CD1c-positive myeloid dendritic cell (primary cell): ENCODE measurements at regions not wholly inside any gene's neighbourhood (a gene's known extent, or its start where the extent isn't known, plus 50 kb on each side); places are given as distances from the start of the nearest gene placed in this dataset.

Experiments
- DNase-seq: peaks from one replicate; pipeline ENCODE4 v3.0.0-alpha.2; 2016; ENCODE audit errors: extremely low spot score

DNA sequence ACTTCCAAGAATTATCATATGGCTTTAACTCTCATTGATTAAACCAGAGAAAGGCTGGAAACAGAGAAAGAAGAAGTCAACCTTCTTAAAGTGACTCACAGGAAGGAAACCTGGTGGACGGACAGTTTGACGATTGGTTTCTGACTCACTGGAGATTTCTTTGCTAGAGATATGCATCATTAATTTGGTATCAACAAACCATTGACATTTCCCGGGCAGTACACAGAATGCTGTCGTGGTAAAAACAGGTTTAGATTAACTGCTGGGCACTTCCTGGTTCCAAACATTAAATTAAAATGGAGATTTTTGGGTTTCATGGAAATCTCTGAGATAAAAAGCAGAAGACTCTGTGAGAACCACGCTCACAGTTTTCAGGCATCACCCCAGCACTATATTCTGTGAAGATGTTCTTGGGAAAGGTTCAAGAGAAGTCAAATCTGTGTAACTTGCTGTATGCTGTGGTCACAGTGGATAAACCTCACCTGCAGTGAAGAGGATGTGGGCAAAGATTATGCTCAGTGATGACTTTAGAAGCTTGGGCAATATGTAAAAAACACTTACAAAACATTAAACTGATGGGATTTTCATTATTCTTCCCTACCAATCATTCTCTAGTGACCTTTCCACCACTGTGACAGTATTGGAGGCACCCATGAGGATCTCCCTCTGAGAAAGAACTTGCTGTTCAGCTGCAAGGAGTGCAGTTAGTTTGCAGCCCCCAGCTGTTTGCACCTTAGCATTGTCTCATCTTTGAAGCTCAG lies 61.1 kb upstream of the CD44 start:
- peak; percentile 88 for DNase-seq

DNA sequence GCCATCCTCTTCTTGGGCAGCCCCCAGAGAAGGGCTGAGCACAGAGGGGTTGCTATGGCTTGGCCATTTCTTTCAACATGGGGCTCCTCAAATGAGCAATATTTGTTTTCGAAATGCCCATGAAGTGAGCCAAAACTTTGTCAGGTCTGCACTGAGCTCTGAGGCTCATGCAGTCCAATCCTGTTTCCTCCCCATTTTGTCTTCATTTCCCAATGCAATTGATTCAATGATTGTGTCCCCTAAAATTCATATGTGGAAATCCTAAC lies 60.6 kb upstream of the CD44 start:
- no peak for DNase-seq

DNA sequence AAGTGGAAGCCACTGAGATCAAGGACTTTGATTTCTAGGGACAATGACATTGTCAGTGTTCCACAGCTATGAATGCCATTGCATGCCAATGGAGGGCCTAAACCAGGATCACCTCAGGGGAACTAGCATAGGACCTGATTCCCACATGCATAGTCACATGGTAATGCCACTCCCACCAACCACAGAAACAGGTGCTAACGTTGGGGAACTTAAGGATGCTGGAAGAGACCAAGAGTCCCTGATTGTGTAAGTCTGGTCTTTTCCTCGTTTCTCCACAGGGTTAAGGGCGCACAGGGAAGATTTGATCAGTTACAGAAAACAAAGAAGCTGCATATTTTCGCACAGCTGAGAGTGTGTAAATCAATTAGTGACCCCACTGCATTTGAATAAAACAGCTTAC lies 59.4 kb upstream of the CD44 start:
- no peak for DNase-seq

DNA sequence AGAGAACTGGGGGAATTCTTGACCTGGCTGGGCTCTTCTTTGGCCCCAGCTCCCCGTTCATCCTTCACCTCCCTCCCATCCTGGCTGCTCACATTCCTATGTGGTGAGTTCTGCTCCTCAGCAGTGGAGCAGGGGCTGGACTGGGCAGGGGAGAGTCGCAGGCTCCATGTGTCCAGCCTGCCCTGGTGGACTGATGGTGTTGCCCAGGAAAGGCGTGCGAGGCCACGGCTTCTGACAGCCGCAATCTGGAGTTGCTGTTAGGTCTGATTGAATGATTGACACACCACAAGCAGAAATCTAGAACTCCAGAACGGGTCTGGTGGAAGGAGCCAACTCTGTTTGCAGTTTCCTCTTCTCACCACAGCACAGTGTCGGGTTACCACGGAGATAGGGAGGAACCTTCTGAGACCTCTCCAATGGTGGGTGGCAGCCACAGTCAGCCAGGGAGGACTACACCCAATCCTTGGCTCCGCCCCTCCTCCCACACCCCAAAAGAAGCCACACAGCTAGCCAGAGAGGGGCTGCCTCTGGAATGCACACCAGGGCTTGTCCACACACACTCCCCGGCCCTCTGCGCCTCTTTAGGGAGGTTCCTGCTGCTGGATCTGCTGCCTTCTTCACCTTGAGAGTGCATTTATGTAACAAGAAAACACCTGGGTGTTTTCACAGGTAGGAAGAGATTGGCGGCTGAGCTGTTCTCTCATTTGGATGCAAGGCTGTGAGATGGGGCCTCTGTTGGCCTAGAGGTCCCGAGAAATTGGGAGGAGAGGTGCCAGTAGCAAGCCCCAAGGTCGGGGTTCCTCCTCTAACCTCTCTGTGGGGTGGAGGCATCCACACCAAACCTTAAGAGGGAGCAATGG lies 56.4 kb upstream of the CD44 start:
- peak; percentile 98 for DNase-seq

DNA sequence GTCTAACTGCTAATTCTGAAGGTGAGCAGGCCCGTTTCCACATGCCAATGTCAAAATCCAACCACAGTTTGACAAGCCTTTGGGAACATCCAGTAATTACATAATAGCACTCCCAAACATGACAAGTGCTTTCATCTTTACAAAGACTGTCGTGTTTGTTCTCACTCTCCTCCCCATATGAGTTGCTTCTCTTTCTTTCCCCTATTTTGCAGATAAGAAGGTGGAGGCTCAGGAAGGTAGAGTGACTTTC lies 55.9 kb upstream of the CD44 start:
- DNase-seq: no peak

DNA sequence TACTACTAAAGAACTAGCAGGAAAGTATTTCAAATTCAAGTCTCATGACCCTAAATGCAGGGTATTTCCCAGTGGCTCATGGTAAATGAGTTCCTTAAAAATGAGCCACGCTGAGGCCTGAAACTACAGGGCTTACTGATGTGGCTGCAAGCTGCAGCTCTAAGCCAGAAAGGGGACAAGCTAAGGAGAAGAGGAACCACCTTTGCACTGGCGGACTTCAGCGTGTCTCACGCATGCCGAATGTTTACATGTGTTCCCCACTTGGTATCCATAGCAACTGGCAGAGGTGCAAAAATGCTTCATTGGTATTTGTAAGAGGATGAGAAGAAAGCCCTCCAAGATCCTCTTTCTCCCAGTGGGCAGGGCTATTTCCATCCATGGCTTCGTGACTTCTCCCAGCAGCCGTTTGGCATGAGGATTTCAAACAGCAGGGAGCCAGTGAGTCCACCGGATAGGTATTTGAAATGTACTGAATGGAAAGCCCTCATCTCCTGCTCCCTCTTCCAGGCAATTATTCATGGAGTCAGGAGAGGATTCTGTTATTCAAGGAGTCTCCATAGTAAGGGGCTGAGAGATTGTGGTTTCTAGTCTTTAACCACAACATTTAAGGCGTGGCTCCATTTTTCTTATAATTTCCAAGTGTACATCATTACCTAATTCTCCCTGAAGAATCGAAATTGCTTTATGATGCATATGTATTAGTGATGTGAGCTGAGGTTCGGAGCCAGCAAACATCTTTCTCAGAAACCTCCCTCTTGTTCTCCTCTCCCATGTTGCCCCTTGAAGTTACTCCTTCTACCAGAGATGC lies 55.3 kb upstream of the CD44 start:
- peak; percentile 98 for DNase-seq

DNA sequence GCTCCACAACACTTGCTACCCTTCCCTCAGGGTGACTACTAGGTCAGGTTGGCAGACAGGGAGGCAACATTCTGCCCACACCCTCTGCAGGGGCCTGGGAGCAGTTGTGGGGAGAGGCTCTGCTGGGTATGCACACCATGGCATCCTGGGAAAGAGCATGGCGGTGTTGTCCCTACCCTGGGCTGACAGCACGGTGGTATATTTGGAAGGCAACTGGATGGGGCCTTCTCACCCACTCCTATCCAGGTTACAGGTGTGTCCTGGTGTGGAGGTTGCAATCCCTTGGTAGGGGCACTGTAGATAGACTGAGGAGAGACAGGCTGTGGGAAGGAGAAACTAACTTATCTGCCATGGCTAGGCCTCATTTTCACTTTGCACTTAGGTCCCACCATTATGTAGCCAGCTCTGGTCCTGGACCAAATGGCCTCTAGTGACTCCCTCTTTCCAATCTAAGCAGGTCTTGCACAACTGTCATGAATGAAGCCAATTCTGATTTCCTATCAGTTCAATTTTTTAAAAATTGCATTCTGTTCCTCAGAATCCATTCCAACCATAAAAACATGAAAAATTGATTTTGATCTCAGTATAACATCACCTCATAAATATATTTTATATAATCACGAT lies 54.0 kb upstream of the CD44 start:
- DNase-seq: no peak

DNA sequence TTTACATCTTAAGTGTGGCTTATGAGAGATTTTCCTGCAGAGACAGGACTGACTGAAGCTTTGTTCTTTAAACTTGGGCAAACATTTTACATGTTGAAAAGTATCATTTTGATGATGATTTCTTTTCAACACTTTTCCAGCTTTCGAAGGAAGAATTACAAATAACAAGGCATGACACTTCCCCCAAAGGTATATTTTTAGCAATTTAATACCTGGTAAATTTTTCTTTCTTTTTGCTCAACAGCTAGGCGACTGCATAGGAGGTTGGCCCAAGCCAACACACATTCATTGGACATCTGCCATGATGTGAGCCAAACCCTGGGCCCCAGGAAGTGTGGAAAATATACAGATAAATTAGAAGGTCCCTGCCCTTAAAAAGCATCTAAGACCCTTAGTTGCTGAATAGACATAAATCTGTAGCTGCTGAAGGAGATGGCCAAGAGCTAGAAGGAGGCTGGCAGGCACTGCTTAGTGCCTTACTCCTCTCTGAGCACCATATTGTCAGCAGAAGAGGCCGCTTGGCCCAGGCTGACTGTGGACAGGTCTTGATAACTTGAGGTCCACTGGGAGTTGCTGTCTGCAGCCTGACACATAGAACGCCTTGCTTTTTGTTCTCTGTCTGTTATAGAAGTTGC lies 53.3 kb upstream of the CD44 start:
- DNase-seq: no peak

DNA sequence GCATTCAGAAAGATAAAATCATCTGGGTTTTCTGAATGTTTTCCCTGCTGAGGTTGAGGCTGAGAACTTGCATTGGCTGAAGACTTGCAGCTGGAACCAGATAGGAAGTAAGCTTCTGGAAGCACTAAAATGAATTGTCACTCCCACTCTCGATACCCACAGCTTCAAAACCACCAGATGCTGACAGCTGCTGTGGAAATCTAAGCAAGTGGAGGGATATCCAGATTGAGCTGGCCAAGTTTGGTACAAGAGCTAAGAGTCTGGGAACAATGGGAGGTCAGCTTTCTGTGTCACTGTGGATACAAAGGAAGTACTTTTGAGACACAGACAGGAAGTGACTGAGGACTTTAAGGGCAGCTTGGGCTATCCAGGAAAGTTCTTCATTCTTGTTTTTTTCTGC lies 51.3 kb upstream of the CD44 start:
- peak; percentile 84 for DNase-seq

DNA sequence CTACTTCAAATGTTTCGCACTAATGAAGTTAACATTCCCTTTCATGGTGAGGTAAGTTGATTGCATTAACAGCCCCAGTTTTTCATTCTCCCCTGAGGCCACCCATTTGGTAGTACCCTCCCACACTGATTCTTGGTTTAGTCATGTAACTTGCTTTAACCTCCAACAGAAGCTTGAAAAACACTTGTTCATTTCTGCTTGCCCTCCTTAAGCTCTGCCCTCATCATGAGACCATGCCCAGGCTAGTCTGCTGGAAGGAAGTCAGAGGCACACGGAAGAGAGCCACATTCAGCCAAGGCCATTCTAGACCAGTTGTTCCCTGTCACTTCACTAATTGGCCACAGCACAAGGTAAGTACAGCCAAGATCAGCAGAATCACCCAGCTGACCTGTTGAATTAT lies 50.7 kb upstream of the CD44 start:
- peak; percentile 32 for DNase-seq

DNA sequence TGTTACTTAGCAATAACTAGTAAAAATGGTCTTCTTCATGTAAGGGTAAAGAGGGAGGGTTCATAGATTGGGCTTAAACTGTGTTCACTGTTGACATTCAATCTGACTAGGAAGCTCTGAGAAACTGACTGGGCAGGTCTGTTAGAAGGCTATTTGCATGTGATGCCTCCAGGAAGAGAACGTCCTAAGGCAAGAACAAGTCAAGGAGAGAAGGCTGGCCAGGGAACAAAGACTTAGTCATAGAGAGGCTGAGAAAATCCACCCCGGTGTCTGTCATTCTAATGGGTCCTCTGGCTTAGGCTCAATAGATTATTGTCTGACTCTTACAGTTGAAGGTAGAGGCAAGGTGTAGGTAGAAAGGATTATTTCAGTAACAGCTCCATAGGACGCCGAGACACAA lies 50.3 kb upstream of the CD44 start:
- no peak for DNase-seq
